ENCODE measurements at regions not wholly inside any gene's neighbourhood (a gene's known extent, or its start where the extent isn't known, plus 50 kb on each side); places are given as distances from the start of the nearest gene placed in this dataset.

DNA sequence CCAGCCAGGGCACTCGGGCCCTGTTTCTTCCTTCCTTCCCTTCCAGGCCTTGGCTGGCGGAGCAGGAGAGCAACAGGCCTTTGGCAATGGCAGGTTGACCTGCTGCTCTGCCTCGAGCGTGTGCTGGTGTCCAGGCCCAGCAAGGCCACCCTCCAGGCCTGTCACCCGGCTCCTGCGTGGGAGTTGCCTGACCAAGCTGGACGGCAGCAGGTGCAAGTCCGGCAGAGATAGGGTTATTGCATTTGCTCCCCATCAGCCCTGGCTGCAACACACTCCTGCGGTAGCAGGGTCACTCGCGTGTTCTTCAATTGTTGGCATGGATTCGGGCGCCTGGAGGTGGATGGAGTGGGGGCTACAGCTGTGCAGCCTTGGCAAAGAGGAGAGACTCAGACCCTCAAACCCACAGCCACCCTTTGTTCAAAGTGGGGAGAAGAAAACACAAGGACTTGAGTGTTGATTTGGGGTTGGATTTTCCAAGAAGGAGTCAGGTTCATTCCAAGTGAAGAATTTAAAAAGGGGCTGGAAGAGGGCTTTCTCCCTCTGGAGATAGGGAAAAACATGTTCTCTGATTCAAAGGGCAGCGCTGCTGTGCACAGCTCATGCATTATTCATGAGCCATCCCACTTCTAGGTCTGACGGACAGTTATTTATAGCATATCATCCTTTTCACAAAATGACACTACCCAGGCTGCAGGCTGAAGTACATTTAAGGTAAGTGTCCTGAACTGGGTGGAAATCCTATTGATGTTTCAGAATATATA is 64.2 kb upstream of the PITRM1 start:
- ChIA-PET POLR2A (no interaction called here), CTCF (no interaction called here)
- intact Hi-C loops (cut with DNase I, micrococcal nuclease) = loop anchor here in 1 of 2 experiments (5.0 kb wide), 2 partner anchors 545 to 1530 kb away; no protein-coding TSS in a partner anchor
- Mint-ChIP-seq H3K4me3 (no peak overlapping the region), H3K9me3 (ENCODE audit: low read depth) (no peaks in the 10 kb centered on the region), H3K36me3 (ENCODE audit: low read depth) (no peaks in the 10 kb centered on the region), H3K27me3 (peaks cover 33% of the 10 kb centered on the region), H3K4me1 (peaks cover 2% of the 10 kb centered on the region), H3K27ac (no peak overlapping the region)
- ATAC-seq (no peak), DNase-seq (no peak)

DNA sequence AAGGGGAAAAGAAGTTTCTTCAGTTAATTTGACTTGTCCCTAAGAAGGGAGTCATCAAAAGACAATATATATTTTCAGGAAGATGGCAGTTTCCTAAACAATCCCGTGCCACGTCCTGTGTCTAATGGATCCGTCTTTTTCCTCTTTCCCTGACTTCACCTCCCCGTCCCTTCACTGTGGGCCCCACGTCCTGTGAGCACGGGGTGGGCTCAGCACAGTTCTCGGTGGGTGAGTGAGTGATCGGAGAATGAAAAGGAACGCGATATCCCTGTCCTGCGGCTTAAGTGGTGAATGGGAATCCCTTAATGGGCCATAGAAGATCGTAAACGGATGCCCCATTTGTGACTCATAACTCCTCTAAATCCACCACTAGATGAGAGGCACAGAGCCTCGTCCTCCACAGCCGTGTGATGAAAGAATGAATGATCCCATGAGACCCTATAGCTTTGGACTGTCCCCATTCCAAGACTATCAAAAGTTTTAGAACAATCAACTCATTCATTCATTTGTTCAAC is 63.5 kb upstream of the PITRM1 start:
- H3K27me3 Mint-ChIP-seq = peaks cover 34% of the 10 kb centered on the region
- CTCF ChIA-PET = interaction anchor here (0.7 kb wide), 1 partner anchor 39 kb away, joined by 3 read pairs; no protein-coding TSS in a partner anchor
- no peak overlapping the region for H3K27ac Mint-ChIP-seq
- no peaks in the 10 kb centered on the region for H3K36me3 Mint-ChIP-seq (ENCODE audit: low read depth)
- H3K4me1 Mint-ChIP-seq = peaks cover 2% of the 10 kb centered on the region
- no peaks in the 10 kb centered on the region for H3K9me3 Mint-ChIP-seq (ENCODE audit: low read depth)
- no peak for ATAC-seq
- intact Hi-C loops (cut with DNase I, micrococcal nuclease) = loop anchor here in 1 of 2 experiments (5.0 kb wide), 2 partner anchors 546 to 1531 kb away; no protein-coding TSS in a partner anchor
- no peak overlapping the region for H3K4me3 Mint-ChIP-seq
- no peak for DNase-seq
- POLR2A ChIA-PET = no interaction called here

GRCh38 chr10:3235395-3235794 is 62.8 kb upstream of the PITRM1 start:
- Mint-ChIP-seq H3K4me3 (no peak overlapping the region), H3K4me1 (peaks cover 2% of the 10 kb centered on the region), H3K27me3 (peaks cover 34% of the 10 kb centered on the region), H3K36me3 (ENCODE audit: low read depth) (no peaks in the 10 kb centered on the region), H3K9me3 (ENCODE audit: low read depth) (no peaks in the 10 kb centered on the region), H3K27ac (no peak overlapping the region)
- ATAC-seq = no peak
- no peak for DNase-seq
- intact Hi-C loops (cut with DNase I, micrococcal nuclease) = loop anchor here in 1 of 2 experiments (5.0 kb wide), 2 partner anchors 547 to 1532 kb away; no protein-coding TSS in a partner anchor
- ChIA-PET CTCF (interaction anchor here (0.6 to 0.7 kb wide), 2 partner anchors 13 to 38 kb away, joined by 3 read pairs; no protein-coding TSS in a partner anchor), POLR2A (no interaction called here)

DNA sequence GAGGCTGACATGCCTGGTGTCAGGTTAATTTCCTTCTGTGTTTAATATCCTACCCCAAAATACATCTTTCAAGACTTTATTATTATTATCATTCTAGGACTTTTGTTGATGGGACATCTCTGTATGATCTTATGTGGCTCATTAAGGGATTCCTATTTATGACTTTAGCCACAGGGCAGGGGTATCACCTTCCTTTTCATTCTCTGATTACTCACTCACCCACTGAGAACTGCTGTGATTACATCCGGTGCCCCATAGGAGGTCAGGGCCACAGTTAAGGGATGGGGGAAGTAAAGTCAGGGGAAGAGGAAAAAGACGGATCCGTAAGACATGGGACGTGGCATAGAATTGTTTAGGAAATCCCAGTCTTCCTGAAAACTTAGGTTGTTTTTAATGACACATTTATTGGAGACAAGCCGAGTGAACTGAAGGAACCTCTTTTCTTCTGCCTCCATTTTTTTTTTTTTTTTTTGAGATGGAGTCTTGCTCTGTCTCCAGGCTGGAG is 61.0 kb upstream of the PITRM1 start:
- no peak overlapping the region for H3K4me3 Mint-ChIP-seq

DNA sequence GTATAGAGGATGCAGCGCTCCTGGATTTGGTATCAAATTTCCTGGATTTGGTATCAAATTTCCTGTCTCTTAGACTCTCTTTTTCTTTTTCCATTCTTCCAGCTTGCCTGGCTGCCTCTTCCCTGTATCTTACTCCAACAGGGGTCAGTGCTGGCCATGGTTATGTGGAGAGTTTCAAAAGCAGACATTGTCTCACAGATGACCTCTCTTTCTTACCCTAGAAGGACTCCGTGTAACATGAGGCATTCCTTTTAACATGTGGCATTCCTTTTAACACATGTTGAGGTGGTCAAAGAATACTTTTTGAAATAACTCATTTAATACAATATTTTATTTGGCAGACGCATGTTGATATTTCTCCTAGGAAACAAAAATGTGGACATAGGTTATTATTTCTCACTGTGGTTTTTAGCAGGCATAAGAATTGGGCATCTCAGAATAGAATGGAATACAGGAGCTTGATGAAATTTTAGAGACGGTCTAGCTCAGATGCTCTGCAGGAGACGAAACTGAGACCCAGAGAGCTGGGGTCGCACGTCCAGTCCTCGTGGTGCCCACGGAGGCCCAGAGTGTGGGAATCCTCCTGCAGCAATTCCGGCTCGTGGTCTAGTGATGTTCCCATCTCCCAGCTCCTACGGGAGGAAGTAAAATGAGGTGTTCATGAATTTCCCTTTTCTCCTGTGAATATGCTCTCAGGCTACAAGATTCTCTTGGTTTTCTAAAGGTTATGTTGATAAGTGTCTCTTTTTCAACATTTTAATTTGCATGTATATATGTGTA is 59.6 kb upstream of the PITRM1 start:
- no peak overlapping the region for H3K27ac Mint-ChIP-seq
- ChIA-PET CTCF (interaction anchor here (0.5 kb wide), 1 partner anchor 77 kb away, joined by 3 read pairs; no protein-coding TSS in a partner anchor), POLR2A (no interaction called here)
- peaks cover 15% of the 10 kb centered on the region for H3K4me1 Mint-ChIP-seq
- H3K9me3 Mint-ChIP-seq (ENCODE audit: low read depth) = no peaks in the 10 kb centered on the region
- ATAC-seq (no peak), DNase-seq (no peak)
- no peaks in the 10 kb centered on the region for H3K36me3 Mint-ChIP-seq (ENCODE audit: low read depth)
- peaks cover 25% of the 10 kb centered on the region for H3K27me3 Mint-ChIP-seq
- H3K4me3 Mint-ChIP-seq = no peak overlapping the region
- intact Hi-C loops (cut with DNase I, micrococcal nuclease) = no loop called here

More for the DNA sequence above, 61.0 kb upstream of the PITRM1 start:
- ATAC-seq (no peak), DNase-seq (no peak)
- Mint-ChIP-seq H3K27ac (no peak overlapping the region), H3K9me3 (ENCODE audit: low read depth) (no peaks in the 10 kb centered on the region), H3K4me1 (peaks cover 1% of the 10 kb centered on the region), H3K27me3 (peaks cover 25% of the 10 kb centered on the region), H3K36me3 (ENCODE audit: low read depth) (no peaks in the 10 kb centered on the region)
- POLR2A ChIA-PET = no interaction called here
- intact Hi-C loops (cut with DNase I, micrococcal nuclease) = no loop called here
- CTCF ChIA-PET = no interaction called here

DNA sequence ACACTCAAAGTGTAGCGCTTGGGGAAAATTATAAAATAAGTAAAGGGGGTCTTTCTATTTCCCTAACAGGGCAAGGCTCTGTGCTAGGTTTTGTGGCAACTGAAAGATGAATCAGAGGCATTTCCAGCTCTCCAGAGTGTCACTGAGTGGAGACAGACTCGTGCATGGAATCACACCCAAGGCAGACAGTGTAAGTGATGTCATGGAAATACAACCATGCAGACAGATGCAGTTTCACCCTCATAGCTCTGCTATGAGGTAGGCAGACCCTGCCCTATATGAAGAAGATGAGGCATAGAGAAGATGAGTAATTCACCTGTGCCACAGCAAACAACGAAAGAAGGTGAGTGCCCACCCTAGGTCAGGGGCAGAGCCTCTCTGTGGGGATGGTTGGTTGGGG is 57.2 kb upstream of the PITRM1 start:
- DNase-seq (no peak), ATAC-seq (no peak)
- Mint-ChIP-seq H3K27me3 (peaks cover 20% of the 10 kb centered on the region), H3K4me3 (no peak overlapping the region), H3K9me3 (ENCODE audit: low read depth) (no peaks in the 10 kb centered on the region), H3K36me3 (ENCODE audit: low read depth) (no peaks in the 10 kb centered on the region), H3K27ac (no peak overlapping the region), H3K4me1 (peaks cover 20% of the 10 kb centered on the region)
- POLR2A ChIA-PET = no interaction called here
- intact Hi-C loops (cut with DNase I, micrococcal nuclease) = loop anchor here in 1 of 2 experiments (5.0 kb wide), 2 partner anchors 527 to 902 kb away; no protein-coding TSS in a partner anchor
- CTCF ChIA-PET = interaction anchor here (1.0 kb wide), 1 partner anchor 10 kb away, joined by 5 read pairs; no protein-coding TSS in a partner anchor

DNA sequence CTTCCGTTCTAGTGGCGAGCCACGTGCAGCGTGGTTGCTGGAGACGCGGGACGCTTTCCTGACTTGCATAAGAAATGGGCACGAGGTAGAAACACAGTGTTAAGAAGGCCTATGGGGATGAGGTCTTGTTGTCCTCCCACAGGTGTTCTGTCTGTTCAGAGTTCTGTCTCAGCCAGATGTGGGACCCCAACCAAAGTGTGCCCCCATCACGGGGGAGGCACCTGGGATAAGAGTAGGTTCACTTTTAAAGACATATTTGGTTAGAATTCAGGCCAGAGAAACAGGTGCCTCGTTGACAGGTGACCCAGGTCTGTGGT is 56.0 kb upstream of the PITRM1 start:
- no peaks in the 10 kb centered on the region for H3K9me3 Mint-ChIP-seq (ENCODE audit: low read depth)
- H3K4me3 Mint-ChIP-seq = no peak overlapping the region
- H3K36me3 Mint-ChIP-seq (ENCODE audit: low read depth) = no peaks in the 10 kb centered on the region
- no peak for DNase-seq
- POLR2A ChIA-PET = no interaction called here
- CTCF ChIA-PET = interaction anchor here (1.2 kb wide), 1 partner anchor 31 kb away, joined by 6 read pairs; no protein-coding TSS in a partner anchor
- intact Hi-C loops (cut with DNase I, micrococcal nuclease) = loop anchor here in 1 of 2 experiments (1.0 to 5.0 kb wide), 4 partner anchors 394 to 1116 kb away; no protein-coding TSS in a partner anchor
- peaks cover 20% of the 10 kb centered on the region for H3K4me1 Mint-ChIP-seq
- peaks cover 16% of the 10 kb centered on the region for H3K27me3 Mint-ChIP-seq
- no peak for ATAC-seq
- H3K27ac Mint-ChIP-seq = no peak overlapping the region

DNA sequence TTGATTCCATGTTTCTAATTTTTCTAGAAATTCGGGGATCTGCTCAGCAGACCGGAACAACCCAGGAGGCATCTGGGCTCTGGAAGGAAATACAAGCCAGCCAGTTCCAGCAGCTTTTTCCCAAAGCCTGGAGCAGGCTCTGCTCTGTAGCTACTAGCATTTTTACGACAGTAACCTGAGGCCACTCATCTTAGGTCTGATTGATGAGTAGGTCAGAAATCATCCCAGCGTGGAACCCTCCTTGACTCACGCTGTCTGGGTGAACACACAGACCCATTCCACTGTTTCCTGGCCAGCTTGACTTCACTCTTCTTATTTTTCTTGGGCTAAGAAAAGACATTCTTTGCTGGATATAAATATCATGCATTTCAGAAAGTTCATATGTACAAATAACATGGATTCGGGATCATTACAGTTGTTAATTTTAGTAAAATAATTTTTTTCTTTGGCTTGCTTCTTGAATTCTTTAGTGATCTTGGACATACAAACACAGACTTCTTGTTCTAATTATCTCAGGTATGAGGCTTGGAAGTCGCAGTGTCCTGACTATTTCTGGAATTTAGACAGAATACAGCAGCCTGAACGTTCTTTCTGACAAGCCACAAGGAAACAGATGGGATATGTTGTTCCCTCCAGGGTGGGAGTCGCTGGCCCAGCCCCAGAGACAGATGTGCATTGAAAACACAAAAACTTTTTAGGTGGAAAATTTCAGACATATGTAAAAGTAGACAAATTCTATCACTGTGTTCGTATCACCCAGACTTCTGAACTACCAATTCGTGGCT is 54.6 kb upstream of the PITRM1 start:
- intact Hi-C loops (cut with DNase I, micrococcal nuclease) = loop anchor here (1.0 to 5.0 kb wide), 6 partner anchors 24 to 1425 kb away; no protein-coding TSS in a partner anchor
- ChIA-PET POLR2A (interaction anchor here (0.6 to 1.0 kb wide), 2 partner anchors 29 to 1508 kb away, joined by 3 to 10 read pairs; no protein-coding TSS in a partner anchor), CTCF (no interaction called here)
- H3K9me3 Mint-ChIP-seq (ENCODE audit: low read depth) = no peaks in the 10 kb centered on the region
- H3K27ac Mint-ChIP-seq = no peak overlapping the region
- H3K27me3 Mint-ChIP-seq = peaks cover 8% of the 10 kb centered on the region
- H3K36me3 Mint-ChIP-seq (ENCODE audit: low read depth) = no peaks in the 10 kb centered on the region
- H3K4me3 Mint-ChIP-seq = no peak overlapping the region
- peaks cover 20% of the 10 kb centered on the region for H3K4me1 Mint-ChIP-seq
- no peak for DNase-seq
- peak; percentile 18 for ATAC-seq

- peaks cover 2% of the 10 kb centered on the region for H3K9me3 Mint-ChIP-seq (ENCODE audit: low read depth)
- ChIA-PET POLR2A (no interaction called here), CTCF (interaction anchor here (0.9 kb wide), 1 partner anchor 28 kb away, joined by 3 read pairs; no protein-coding TSS in a partner anchor)
- intact Hi-C loops (cut with DNase I, micrococcal nuclease) = loop anchor here in 1 of 2 experiments (5.0 kb wide), 2 partner anchors 532 to 907 kb away; no protein-coding TSS in a partner anchor
- no peak for ATAC-seq
- peaks cover 20% of the 10 kb centered on the region for H3K4me1 Mint-ChIP-seq
- peaks cover 9% of the 10 kb centered on the region for H3K27me3 Mint-ChIP-seq
- no peak for DNase-seq
- H3K4me3 Mint-ChIP-seq = no peak overlapping the region
- no peak overlapping the region for H3K27ac Mint-ChIP-seq
- no peaks in the 10 kb centered on the region for H3K36me3 Mint-ChIP-seq (ENCODE audit: low read depth)
Measured at GRCh38 chr10:3225561-3225960, 53.0 kb upstream of the PITRM1 start.

DNA sequence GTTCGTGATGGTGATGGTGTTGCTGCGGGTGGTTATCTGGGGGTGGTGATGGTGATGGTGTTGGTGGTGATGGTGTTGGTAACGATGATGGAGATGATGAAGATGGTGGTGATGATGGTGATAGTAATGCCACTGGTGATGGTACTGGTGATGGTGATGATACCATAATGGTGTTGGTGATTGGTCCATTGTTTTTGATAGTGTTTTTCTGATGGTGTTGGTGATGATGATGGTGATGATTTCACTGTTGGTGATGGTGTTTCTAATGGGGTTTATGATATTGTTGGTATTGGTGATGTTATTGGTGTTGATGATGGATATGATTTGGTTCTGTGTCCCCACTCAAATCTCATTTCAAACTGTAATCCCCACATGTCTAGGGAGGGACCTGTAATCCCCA is 51.7 kb upstream of the PITRM1 start:
- Mint-ChIP-seq H3K36me3 (ENCODE audit: low read depth) (no peaks in the 10 kb centered on the region), H3K9me3 (ENCODE audit: low read depth) (peaks cover 2% of the 10 kb centered on the region), H3K4me1 (peaks cover 20% of the 10 kb centered on the region), H3K27me3 (peaks cover 10% of the 10 kb centered on the region), H3K4me3 (no peak overlapping the region), H3K27ac (no peak overlapping the region)
- CTCF ChIA-PET = no interaction called here
- POLR2A ChIA-PET = no interaction called here
- no peak for DNase-seq
- no peak for ATAC-seq
- intact Hi-C loops (cut with DNase I, micrococcal nuclease) = no loop called here

- ChIA-PET POLR2A (interaction anchor here (0.7 kb wide), 1 partner anchor 429 kb away, joined by 3 read pairs; no protein-coding TSS in a partner anchor), CTCF (no interaction called here)
- Mint-ChIP-seq H3K36me3 (ENCODE audit: low read depth) (no peaks in the 10 kb centered on the region), H3K4me1 (peaks cover 9% of the 10 kb centered on the region), H3K27ac (no peak overlapping the region), H3K27me3 (peaks cover 15% of the 10 kb centered on the region), H3K9me3 (ENCODE audit: low read depth) (peaks cover 2% of the 10 kb centered on the region), H3K4me3 (no peak overlapping the region)
- ATAC-seq (no peak), DNase-seq (no peak)
- intact Hi-C loops (cut with DNase I, micrococcal nuclease) = no loop called here
Measured at GRCh38 chr10:3222626-3223025, 50.0 kb upstream of the PITRM1 start.

Measured in activated CD4-positive, alpha-beta T cell treated with anti-CD3 and anti-CD28 coated beads for 36 hours (primary cell).